H1 (cell line): ENCODE measurements at regions not wholly inside any gene's neighbourhood (a gene's known extent, or its start where the extent isn't known, plus 50 kb on each side); places are given as distances from the start of the nearest gene placed in this dataset.

Experiments
- RNF2 ChIP-seq: fragments of 200-900, 300-1000 bp; sonication (generic); IDR thresholded peaks from 2 replicates; pipeline ENCODE4 v1.7.1; 2016; ENCODE audit warnings: borderline replicate concordance, low read depth, mild to moderate bottlenecking, antibody characterized with exemption, low read length; ENCODE audit not compliant: poor library complexity, severe bottlenecking; ENCODE audit errors: missing control alignments
- TF ChIP-seq, protein P1 (sequence below), 3 experiments: IDR thresholded peaks; 1 replicate in 2 of 3; 2 replicates in 1 of 3; pipeline versions ENCODE4 v1.5.1 to v1.6.1; 2011; ENCODE audit warnings: low read length in 3 of 3, mild to moderate bottlenecking in 3 of 3, inconsistent platforms in 2 of 3, low read depth in 1 of 3, moderate library complexity in 1 of 3; ENCODE audit not compliant: insufficient read depth in 1 of 3; ENCODE audit errors: control extremely low read depth in 1 of 3

- TF ChIP-seq, protein P1, sequence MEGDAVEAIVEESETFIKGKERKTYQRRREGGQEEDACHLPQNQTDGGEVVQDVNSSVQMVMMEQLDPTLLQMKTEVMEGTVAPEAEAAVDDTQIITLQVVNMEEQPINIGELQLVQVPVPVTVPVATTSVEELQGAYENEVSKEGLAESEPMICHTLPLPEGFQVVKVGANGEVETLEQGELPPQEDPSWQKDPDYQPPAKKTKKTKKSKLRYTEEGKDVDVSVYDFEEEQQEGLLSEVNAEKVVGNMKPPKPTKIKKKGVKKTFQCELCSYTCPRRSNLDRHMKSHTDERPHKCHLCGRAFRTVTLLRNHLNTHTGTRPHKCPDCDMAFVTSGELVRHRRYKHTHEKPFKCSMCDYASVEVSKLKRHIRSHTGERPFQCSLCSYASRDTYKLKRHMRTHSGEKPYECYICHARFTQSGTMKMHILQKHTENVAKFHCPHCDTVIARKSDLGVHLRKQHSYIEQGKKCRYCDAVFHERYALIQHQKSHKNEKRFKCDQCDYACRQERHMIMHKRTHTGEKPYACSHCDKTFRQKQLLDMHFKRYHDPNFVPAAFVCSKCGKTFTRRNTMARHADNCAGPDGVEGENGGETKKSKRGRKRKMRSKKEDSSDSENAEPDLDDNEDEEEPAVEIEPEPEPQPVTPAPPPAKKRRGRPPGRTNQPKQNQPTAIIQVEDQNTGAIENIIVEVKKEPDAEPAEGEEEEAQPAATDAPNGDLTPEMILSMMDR (IDR thresholded peaks at IDR 0.05; ENCODE audit: control extremely low read depth in 1 of 3, insufficient read depth in 1 of 3, low read depth in 1 of 3, low read length in 3 of 3): no peak
- no peak for TF ChIP-seq RNF2
These were observed 420.5 kb downstream of the RPS24 start for GRCh38 chr10:78454123-78454645.
